NOMO-1 treated with dmso at 0.1 percent for 144 hours (cell line): ENCODE measurements at regions not wholly inside any gene's neighbourhood (a gene's known extent, or its start where the extent isn't known, plus 50 kb on each side); places are given as distances from the start of the nearest gene placed in this dataset.

Source experiments
- DNase-seq: peaks from one replicate; lab custom pipeline; 2025; ENCODE audit not compliant: unreplicated experiment; lab: John Stamatoyannopoulos, UW

- no peak for DNase-seq
Observed at GRCh38 chr9:89953824-89954615, 349.2 kb downstream of the GADD45G start.

GRCh38 chr9:89955144-89955543 is 350.3 kb downstream of the GADD45G start:
- no peak for DNase-seq

GRCh38 chr9:89955626-89956025 is 350.8 kb downstream of the GADD45G start:
- no peak for DNase-seq

GRCh38 chr9:89956331-89956730 is 351.5 kb downstream of the GADD45G start:
- no peak for DNase-seq

GRCh38 chr9:89956907-89957306 is 352.1 kb downstream of the GADD45G start:
- no peak for DNase-seq

GRCh38 chr9:89958086-89958485 is 353.3 kb downstream of the GADD45G start:
- no peak for DNase-seq

- no peak for DNase-seq
Observed at GRCh38 chr9:89961616-89962341, 357.0 kb downstream of the GADD45G start.

- no peak for DNase-seq
Observed at GRCh38 chr9:89963280-89963679, 358.5 kb downstream of the GADD45G start.

GRCh38 chr9:89967527-89967926 is 362.7 kb downstream of the GADD45G start:
- no peak for DNase-seq

GRCh38 chr9:89969156-89969675 is 364.4 kb downstream of the GADD45G start:
- peak; percentile 7 for DNase-seq

GRCh38 chr9:89969881-89970639 is 365.2 kb downstream of the GADD45G start:
- DNase-seq, result no peak

- DNase-seq, result no peak
Observed at GRCh38 chr9:89970701-89971100, 365.9 kb downstream of the GADD45G start.

GRCh38 chr9:89972535-89972934 is 367.7 kb downstream of the GADD45G start:
- DNase-seq, result no peak

GRCh38 chr9:89974582-89974981 is 369.8 kb downstream of the GADD45G start:
- DNase-seq, result no peak

GRCh38 chr9:89975024-89975423 is 370.2 kb downstream of the GADD45G start:
- DNase-seq, result no peak

GRCh38 chr9:89975630-89976029 is 370.8 kb downstream of the GADD45G start:
- DNase-seq, result no peak

GRCh38 chr9:89978185-89978584 is 373.4 kb downstream of the GADD45G start:
- DNase-seq, result no peak

GRCh38 chr9:89980600-89980999 is 375.8 kb downstream of the GADD45G start:
- DNase-seq, result no peak

GRCh38 chr9:89982016-89982415 is 377.2 kb downstream of the GADD45G start:
- DNase-seq, result no peak

- no peak for DNase-seq
Observed at GRCh38 chr9:89983411-89983810, 378.6 kb downstream of the GADD45G start.

GRCh38 chr9:89984214-89984613 is 379.4 kb downstream of the GADD45G start:
- DNase-seq, result no peak
